ENCODE measurements at regions not wholly inside any gene's neighbourhood (a gene's known extent, or its start where the extent isn't known, plus 50 kb on each side); places are given as distances from the start of the nearest gene placed in this dataset.
A peak's percentile ranks its signal among the peaks of the same experiment; 100 is the strongest.

DNA sequence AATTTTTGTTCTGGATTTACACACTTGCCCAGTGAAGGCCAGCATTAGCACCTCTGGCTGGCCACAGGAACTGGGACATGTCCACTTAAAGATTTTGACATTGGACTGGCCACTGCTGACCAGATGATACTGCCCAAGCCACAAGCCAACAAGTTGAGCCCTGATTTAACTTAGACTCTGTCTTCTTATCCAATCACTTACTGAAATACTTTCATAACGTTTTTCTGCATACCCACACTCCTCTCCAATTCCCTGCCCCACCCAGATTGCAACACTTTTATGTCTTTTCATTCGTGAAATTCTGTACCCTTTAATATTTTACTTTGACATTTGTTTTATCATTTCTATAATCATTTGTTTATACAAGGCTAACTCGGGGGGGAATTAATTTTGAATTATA, 170.3 kb upstream of the TAB2 start:
- Histone ChIP-seq H3K27ac (peak overlapping the region in 2 of 21 experiments; percentile 9 to 87), H3K4me3 (no peak overlapping the region)

DNA sequence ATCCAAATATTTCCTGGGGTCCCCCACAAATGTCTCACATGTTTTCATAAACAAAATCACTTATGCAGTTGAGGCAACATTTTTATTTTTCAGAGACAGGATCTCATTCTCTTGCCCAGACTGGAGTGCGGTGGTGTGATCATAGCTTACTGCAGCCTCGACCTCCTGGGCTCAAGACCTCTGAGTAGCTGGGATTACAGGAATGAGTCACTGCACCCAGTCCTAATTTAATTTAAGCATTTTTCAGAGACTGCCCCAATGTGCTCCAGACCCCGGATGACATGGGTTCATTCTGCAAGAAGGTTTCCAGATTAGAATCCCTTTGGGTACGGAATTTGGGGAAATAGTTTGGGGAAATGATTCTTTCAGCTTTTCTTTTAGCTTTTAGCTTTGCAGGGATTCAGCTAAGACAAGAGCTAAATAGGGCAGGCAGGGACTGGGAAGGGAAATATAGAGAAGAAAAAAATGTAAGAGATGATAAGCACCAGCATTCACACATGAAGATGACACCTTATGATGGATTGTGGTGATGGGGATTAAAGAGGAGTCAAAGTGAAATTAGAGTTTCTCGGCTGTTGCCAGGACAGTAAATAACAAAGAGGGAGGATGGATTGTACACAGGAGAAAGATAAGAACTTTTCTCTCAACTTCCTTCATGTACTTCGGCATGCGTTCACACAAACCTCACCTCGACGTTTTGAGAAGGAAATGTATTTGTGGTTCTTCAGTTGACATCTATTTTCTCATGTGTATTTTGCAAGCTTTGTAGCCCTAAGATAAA, 169.4 kb upstream of the TAB2 start:
- peak overlapping the region in 4 of 21 experiments; percentile 55 to 87 (median 62) for H3K27ac ChIP-seq

GRCh38 chr6:149149653-149150052, 167.9 kb upstream of the TAB2 start:
- no peak overlapping the region for H3K4me3 ChIP-seq

More for the DNA sequence above, 169.4 kb upstream of the TAB2 start:
- no peak overlapping the region for H3K4me3 ChIP-seq

GRCh38 chr6:149150301-149150700, 167.2 kb upstream of the TAB2 start:
- H3K4me3 ChIP-seq: no peak overlapping the region
- H3K27ac ChIP-seq: no peak overlapping the region

More at GRCh38 chr6:149149653-149150052, 167.9 kb upstream of the TAB2 start:
- H3K27ac ChIP-seq: peak overlapping the region in 1 of 21 experiments; percentile 87

DNA sequence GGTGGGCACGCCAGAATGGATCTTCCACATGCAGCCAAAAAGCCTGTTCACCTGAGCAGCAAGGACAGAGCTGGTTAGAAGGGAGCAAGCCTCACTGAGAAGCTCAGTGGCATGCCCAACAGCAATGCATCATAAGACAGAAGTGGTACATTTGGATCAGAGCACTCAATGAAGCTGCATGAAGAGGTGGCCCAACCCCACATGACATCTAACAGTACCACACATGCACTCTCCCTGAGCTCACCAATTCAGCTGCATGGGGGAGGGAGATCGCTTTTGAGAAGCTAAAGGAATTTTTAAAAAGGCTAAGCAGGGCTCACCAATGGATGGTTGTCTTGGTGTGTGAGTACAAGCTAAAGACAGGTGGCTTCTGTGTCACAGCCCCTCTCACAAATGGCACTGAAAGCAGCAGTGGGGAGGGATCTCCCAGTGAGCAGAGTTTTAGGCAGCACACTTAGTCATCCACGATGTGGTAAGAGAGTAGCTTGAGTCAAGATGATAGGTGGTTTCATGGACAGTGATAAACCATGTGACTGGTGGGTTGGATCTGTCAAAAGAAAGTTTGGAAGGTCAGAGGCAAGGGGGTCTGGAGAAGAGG, 166.6 kb upstream of the TAB2 start:
- H3K4me3 ChIP-seq: no peak overlapping the region
- peak overlapping the region in 1 of 21 experiments; percentile 18 for H3K27ac ChIP-seq

- Histone ChIP-seq H3K4me3 (no peak overlapping the region), H3K27ac (peak overlapping the region in 1 of 21 experiments; percentile 59)
These were observed 165.0 kb upstream of the TAB2 start for GRCh38 chr6:149152521-149152920.

DNA sequence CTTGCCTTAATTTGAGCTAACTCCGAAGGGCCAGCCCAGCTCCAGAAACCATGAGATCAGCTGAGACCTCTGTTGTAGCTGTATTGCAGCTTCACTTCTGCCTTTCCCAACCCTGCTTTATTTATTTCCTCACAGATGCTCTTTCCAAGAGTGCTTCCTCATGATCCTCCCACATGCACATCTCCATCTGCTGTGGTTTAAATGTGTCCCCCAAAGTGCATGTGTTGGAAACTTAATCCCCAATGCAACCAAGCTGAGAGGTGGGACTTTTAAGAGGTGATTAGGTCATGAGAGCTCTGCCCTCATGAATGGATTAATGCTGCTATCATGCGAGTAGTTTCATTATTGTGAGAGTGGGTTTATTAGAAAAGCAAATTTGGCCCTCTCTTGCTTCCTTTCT, 164.4 kb upstream of the TAB2 start:
- no peak overlapping the region for H3K4me3 ChIP-seq
- H3K27ac ChIP-seq: peak overlapping the region in 4 of 21 experiments; percentile 39 to 77 (median 52)

DNA sequence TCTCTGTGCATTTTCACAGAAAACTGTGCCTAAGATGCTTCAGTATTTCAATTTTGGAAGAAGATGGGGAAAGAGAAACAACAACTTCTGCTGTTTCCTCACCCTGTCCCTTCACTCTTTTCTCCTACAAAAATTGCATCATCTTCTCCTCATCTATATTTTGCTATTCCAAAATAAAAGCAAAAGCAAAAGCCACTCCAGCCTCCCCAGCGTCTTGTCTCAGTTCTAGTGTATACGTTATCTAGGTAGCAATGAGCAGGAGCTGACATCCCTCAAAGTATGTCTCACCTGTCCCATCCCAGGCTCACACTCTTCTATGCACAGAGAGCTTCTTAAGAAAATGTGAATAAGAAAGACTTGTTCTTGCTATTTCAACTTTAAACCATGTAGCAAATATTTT, 163.8 kb upstream of the TAB2 start:
- Histone ChIP-seq H3K27ac (peak overlapping the region in 6 of 21 experiments; percentile 6 to 77 (median 47)), H3K4me3 (no peak overlapping the region)

DNA sequence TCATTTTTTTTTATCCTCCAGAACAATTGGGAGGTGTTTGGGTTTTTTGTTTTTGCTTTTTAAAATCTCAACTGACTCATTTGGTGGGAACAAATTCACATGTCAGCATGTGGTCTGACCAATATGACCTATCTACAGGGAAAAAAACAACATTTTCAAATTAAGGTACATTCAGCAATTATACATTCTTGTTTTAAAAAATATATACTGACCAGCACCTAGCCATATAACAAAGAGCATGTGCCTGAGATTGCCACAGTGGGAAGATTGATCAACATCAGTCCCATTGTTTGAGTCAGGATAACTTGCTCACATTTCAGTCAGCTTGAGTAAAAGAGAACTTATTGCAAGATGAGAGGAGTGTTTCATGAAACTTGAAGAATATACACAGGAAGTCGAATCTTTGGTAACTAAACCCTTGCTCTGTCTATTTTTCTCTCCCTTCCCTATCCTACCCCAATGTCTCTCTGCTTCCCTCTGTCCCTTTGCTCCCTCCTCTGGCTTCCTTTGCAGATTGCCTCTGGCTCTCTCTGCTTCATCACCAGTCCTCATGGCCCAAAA, 163.2 kb upstream of the TAB2 start:
- H3K27ac ChIP-seq: peak overlapping the region in 5 of 21 experiments; percentile 6 to 77 (median 50)
- no peak overlapping the region for H3K4me3 ChIP-seq

- H3K27ac ChIP-seq: no peak overlapping the region
- no peak overlapping the region for H3K4me3 ChIP-seq
These were observed 160.4 kb upstream of the TAB2 start for GRCh38 chr6:149157126-149157525.

DNA sequence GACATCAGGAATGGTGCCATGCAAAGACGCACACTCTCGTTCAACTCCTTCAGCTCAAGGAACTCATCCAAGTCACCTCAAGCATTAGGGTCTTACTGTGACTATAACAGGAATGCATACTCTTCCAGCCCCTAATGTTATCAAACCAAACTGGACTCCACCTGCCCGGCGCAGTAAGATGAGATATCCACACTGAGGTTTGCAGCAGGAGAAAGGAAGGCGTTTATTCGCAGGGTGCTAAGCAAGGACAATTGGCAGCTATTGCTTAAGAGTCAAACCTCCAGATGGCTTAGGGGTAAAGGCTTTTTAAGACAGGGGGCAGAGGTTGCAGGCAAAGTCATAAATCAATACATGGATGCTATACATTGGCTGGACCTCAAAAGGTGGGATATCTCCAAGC, 159.4 kb upstream of the TAB2 start:
- Histone ChIP-seq H3K27ac (no peak overlapping the region), H3K4me3 (no peak overlapping the region)

GRCh38 chr6:149160943-149161342, 156.6 kb upstream of the TAB2 start:
- Histone ChIP-seq H3K4me3 (no peak overlapping the region), H3K27ac (no peak overlapping the region)

- Histone ChIP-seq H3K4me3 (no peak overlapping the region), H3K27ac (no peak overlapping the region)
These were observed 154.6 kb upstream of the TAB2 start for GRCh38 chr6:149162924-149163323.

GRCh38 chr6:149164199-149164750, 153.2 kb upstream of the TAB2 start:
- H3K27ac ChIP-seq: no peak overlapping the region
- no peak overlapping the region for H3K4me3 ChIP-seq

GRCh38 chr6:149166336-149166735, 151.2 kb upstream of the TAB2 start:
- no peak overlapping the region for H3K27ac ChIP-seq
- no peak overlapping the region for H3K4me3 ChIP-seq

DNA sequence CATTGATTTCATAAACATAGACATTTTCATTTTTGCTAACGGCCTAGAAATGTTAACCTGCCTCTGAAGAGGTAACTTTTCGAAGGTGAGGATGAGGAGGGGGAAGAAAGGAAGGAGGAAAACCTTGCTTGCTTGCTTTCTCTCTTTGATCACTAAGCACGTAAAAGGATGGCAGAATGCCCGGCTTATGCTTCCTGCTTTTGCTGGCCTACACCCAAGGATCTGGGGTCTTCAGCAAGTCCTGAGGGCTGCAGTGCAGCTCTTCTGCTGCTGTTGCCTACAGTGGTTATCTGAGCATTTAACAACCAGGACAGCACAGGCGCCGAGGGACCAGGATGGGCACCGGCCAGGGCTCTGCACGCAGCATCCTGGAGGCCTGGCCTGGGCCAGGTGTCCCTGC, 150.8 kb upstream of the TAB2 start:
- no peak overlapping the region for H3K27ac ChIP-seq
- H3K4me3 ChIP-seq: no peak overlapping the region

DNA sequence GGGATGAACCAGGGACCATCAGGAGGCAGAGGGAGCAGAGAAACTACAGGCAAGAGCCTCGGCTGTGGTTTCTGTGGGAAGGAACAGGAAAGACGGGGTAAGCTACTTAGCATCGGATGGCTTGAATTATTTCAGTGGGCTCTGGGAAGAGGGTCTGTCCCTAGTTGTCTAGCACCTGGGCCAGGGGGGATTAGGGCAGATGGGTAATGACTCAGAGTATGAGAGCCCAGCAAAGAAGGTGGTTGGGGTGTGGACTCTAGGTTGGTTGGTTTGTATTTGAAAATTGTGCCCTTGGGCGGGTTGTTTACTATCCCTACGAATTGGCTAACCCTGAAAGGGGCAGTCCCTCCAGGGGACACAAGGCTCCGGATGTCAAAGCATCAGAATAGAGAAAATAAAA, 148.5 kb upstream of the TAB2 start:
- no peak overlapping the region for H3K4me3 ChIP-seq
- H3K27ac ChIP-seq: no peak overlapping the region

- H3K4me3 ChIP-seq: no peak overlapping the region
- peak overlapping the region in 3 of 21 experiments; percentile 18 to 63 (median 53) for H3K27ac ChIP-seq
These were observed 147.6 kb upstream of the TAB2 start for GRCh38 chr6:149169761-149170511.

GRCh38 chr6:149170564-149171452, 146.7 kb upstream of the TAB2 start:
- Histone ChIP-seq H3K27ac (peak overlapping the region in 3 of 21 experiments; percentile 1 to 39 (median 18)), H3K4me3 (no peak overlapping the region)
